NCI-H2107 (cell line): ENCODE measurements at regions not wholly inside any gene's neighbourhood (a gene's known extent, or its start where the extent isn't known, plus 50 kb on each side); places are given as distances from the start of the nearest gene placed in this dataset.

Experiments used
- DNase-seq: peaks from one replicate; lab custom pipeline; 2025; lab: John Stamatoyannopoulos, UW

GRCh38 chr13:22009937-22010336 is 339.1 kb downstream of the FGF9 start:
- DNase-seq = no peak

- no peak for DNase-seq
Observed at GRCh38 chr13:22012686-22013085, 341.8 kb downstream of the FGF9 start.

- no peak for DNase-seq
Observed at GRCh38 chr13:22014469-22014868, 343.6 kb downstream of the FGF9 start.

GRCh38 chr13:22017226-22017625 is 346.4 kb downstream of the FGF9 start:
- no peak for DNase-seq

GRCh38 chr13:22018076-22018835 is 347.4 kb downstream of the FGF9 start:
- no peak for DNase-seq

- DNase-seq = no peak
Observed at GRCh38 chr13:22018836-22019210, 347.9 kb downstream of the FGF9 start.

GRCh38 chr13:22024381-22024994 is 353.6 kb downstream of the FGF9 start:
- no peak for DNase-seq

- no peak for DNase-seq
Observed at GRCh38 chr13:22027566-22027965, 356.7 kb downstream of the FGF9 start.

- DNase-seq = no peak
Observed at GRCh38 chr13:22028831-22029230, 358.0 kb downstream of the FGF9 start.

GRCh38 chr13:22030321-22030720 is 359.4 kb downstream of the FGF9 start:
- no peak for DNase-seq

- no peak for DNase-seq
Observed at GRCh38 chr13:22031702-22032286, 360.9 kb downstream of the FGF9 start.

GRCh38 chr13:22032905-22033304 is 362.0 kb downstream of the FGF9 start:
- no peak for DNase-seq

- no peak for DNase-seq
Observed at GRCh38 chr13:22039961-22040360, 369.1 kb downstream of the FGF9 start.

GRCh38 chr13:22040810-22041364 is 370.0 kb downstream of the FGF9 start:
- DNase-seq = no peak

- no peak for DNase-seq
Observed at GRCh38 chr13:22041741-22042140, 370.9 kb downstream of the FGF9 start.

GRCh38 chr13:22047082-22047784 is 376.4 kb downstream of the FGF9 start:
- DNase-seq = no peak

- no peak for DNase-seq
Observed at GRCh38 chr13:22047785-22048104, 376.9 kb downstream of the FGF9 start.

- DNase-seq = no peak
Observed at GRCh38 chr13:22049384-22049783, 378.5 kb downstream of the FGF9 start.

GRCh38 chr13:22050951-22051563 is 380.2 kb downstream of the FGF9 start:
- DNase-seq = no peak

- DNase-seq = no peak
Observed at GRCh38 chr13:22053053-22053452, 382.2 kb downstream of the FGF9 start.

- no peak for DNase-seq
Observed at GRCh38 chr13:22055259-22055658, 384.4 kb downstream of the FGF9 start.

- no peak for DNase-seq
Observed at GRCh38 chr13:22060187-22060586, 389.3 kb downstream of the FGF9 start.
